HG03571 (cell line): ENCODE measurements at regions not wholly inside any gene's neighbourhood (a gene's known extent, or its start where the extent isn't known, plus 50 kb on each side); places are given as distances from the start of the nearest gene placed in this dataset.

Experiments used
- ATAC-seq: cut with Tn5 transposase; IDR thresholded peaks from one replicate; pipeline ENCODE4 v1.9.1; 2021; ENCODE audit not compliant: unreplicated experiment

DNA sequence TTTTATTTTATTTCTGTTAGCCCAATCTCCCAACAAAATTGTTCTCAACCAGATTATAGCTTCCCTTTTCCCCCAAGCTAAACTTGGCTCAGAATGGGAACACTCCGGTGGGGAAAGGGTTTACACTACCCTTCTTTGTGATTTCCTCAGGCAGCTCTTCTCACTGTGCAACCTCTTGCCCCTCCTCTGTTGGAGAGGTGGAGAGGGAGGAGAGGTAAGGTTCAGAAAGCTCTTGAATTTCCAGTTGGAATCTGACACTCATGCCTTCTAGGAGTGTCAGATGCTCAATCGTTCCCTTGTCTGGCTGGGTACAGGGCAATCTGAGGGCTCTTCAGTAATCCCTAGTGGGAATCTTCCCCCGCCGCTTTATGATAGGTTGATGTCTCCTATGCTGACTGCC is 486.1 kb upstream of the KLF12 start:
- no peak for ATAC-seq

DNA sequence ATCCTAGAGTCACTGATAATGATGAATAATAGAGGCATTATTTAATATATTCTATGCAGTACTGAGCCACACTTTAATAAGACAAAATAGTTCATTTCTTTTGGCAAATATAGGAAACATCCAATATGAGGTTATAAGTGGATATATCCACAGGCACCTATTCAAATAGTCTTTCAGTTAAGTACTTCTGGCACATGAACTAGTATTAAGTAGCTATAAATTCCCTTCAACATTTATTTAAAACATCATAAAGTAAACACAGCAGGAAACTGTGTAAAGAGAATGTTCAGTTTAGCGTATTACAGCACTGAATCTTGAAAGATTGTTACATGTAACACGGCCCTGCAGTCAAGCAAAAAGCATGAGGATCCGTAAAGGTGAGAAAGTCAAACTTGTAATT is 463.3 kb upstream of the KLF12 start:
- ATAC-seq, result no peak

DNA sequence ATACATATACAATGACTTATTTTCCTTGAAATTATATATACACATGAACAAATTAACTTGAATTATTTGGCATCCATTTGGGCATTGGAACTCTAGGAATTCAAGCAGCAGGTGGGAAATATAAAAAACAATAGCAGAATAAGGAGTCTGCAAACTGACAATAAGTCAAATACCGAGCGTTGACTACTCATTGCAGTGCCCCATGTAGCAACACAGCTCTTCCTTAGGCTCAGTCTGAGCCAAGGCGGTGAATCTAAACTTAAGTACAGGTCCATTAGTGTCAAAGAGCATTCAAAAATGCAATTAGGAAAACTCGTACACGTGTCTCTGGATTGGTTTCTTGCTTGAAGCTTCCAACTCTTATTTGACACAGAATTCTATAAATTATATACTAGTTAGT is 462.5 kb upstream of the KLF12 start:
- ATAC-seq, result no peak

DNA sequence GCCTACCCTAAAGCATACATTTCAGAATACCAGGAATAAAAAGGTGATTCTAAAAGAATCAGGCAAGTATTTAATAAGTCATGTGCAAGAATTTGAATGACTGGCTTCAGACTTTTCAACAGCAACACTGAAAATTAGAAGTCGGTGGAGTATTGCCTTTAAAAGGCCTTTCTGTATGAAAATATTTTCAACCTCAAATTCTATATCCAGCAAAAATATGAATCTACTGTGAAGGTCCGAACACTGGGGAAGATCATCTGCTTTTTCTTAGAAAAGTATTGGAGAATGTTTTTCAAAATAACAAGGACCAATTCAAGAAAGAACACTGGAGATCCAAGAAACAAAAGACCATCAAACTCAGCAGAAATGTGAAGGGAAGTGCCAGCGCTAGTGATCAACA is 459.5 kb upstream of the KLF12 start:
- ATAC-seq, result no peak

DNA sequence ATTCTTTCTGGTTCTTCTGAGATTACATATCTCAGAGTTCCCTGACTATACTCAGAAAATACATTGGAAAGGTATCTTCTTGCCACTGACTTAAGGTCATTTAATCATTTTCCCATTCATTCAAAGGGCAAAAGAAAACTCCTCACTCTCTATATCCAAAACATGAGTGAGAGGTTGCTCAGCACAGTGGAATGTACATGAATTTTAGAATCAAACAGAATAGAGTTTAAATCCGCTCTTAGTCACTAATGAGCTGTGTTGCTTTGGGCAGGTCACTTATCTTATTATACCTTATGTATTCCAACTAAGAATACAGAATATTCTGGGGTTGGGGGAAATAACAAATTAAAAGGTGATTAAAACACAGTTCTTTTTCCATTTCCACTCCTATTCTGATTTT is 452.6 kb upstream of the KLF12 start:
- ATAC-seq, result no peak

DNA sequence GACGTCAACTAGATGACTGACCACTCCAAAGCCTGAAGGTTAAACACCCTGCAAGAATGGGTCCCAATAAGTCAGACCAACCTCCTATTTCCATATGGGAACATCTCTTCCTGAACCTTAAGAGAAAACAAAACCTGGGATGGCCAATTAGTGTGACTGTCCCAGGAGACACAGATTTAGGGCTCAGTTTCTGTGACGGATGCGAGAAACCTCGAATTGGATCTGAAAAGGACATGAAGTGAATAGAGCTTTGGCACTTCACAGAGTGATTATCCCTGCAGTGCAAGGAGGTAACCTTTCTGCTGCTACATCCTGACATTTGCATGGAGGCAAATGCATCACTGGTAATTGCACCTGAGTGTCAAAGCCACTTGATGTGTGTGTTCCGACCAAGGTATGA is 442.2 kb upstream of the KLF12 start:
- ATAC-seq, result no peak

DNA sequence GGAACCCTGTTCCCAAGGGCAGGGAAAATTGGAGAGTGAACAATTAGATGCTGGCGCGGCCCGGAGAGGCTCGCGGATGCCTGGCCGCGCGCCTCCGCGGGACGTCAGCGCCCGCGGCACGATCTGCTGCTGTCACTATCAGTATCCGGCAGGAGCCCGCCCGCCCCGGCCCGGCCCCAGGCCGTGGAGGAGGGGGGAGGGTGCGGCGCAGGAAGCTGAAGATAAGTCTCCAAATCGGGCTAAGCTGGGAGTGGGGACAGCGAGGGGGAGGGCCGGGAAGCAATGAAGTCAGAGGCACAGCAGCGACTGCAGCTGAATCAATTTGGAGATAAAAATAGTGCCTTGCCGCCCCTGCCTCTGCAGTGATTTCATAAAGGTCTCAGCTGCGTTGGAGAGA is 441.5 kb upstream of the KLF12 start:
- peak; percentile 47 for ATAC-seq

DNA sequence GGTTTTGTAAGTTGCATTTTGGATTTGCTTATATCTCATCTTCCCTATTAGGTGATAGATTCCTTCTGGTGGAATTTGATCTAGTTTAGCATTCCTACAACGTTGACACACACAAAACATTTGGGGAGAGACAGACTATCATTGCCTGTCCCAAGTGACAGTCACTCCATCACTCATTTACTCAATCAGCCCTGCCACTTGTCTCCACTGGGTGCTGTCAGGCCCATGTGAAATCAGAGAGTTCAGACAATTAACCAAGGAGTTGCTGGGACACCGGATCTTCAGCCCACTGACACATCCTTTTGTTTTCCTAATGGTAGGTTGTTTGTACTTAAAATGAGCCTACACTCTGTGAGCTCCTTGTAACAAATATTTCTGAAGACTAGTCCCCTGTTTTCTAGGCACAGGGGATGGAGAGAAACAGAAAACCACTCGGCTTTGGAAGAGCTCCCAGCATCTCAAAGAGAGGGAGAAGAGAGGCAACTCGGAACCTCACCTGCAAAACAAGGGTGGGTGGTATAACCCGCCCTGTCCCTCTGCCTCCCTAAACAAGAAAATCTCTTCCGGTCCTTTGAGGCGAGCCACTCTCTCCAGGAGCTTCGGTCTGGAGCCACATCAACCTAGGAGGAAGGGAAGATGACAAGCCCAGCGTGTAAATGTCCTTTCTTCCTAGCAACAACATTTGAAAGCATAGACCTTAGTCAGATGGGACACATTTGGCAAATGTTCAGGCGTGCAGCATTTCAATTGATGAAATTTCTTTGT is 440.9 kb upstream of the KLF12 start:
- ATAC-seq, result no peak

DNA sequence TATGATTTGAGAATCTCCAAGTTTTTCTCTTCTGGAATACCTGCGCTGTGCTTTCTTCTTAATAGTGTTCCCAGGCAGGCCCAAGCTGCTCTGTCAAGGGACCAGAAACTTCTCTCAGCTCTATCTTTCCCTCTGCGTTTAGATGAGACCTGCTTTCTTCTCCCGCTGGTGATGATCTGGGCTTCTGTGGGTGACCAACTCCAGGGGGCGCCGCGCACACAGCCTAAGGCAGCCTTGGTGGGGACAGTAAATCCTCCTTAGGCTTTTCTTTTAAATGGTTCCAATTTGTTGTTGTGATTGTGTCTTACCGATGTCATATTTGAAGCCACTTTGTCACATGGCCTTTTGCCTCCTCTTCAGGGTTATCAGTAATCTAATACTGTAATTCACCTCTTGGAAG is 439.4 kb upstream of the KLF12 start:
- no peak for ATAC-seq

DNA sequence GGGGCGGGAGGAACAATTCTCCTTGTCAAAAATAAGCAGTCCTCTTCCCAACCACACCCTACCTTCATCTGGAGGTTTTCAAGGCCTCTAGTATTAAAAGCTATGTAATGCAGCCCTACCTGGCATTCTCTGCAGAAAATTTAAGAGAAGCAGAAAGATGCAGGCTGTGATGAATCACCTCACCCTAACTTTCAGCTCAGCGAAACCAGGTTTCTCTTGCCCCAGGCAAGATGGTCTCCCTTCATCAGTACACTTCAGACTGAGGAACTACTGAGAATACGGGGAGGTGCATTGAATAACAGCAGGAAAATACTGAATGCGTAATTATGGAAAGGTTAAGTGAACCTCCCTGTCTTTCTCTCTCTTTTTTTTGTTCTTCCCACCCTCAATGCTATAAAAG is 437.6 kb upstream of the KLF12 start:
- no peak for ATAC-seq

DNA sequence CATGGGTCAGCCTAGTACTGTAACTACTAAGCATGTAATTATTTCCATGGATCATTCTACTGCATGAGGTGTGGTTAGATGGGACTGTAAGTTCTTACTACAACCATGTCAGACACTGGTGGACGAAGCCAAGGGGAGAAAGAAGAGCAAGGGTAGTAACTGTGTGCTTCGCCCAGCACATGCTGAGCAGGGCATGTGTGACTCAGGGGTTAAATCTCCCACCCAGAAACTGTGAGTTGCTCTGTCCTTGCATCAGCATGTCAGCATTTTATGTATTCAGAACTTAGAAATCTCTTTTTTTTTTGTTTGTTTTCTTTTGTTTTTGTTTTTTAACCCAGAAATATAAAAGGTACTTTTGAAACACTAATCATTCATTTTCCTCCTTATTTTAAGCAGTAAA is 436.6 kb upstream of the KLF12 start:
- ATAC-seq, result no peak

DNA sequence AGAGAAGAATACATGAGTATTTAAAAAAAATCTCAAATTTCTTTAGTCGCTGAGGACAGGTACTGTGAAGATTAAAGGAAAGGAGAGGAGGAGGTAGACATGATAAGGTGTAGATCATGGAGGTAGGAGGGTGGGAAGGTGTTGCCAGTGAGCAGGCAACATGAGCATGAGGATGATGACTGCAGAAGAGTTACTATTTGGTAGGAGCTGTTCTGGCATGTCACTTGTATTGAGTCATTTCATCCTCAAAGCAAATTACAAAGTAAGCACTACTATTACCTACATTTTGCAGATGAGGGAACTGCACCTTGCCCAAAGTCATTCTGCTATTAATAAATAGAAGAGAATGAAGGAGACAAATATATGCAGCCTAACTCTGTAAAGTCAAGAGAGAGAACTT is 435.8 kb upstream of the KLF12 start:
- ATAC-seq, result no peak

DNA sequence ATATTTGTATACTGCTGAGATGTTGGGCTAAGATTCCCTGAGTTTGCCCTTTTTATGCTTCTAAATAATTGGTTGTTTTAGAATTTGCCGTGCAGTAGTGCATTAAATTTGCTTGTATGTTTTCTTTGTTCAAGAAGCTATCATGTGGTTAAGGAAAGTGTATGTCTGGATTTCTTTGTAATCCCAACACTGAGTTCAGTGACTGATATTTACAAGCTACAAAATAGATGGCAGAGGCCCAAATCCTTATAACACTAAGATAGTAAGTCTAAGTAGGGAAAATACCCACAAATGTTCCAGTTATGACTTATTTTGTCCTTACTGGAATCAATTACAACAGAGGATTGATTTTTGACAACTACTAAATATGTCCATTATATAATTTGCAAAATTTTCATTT is 435.0 kb upstream of the KLF12 start:
- ATAC-seq, result no peak

DNA sequence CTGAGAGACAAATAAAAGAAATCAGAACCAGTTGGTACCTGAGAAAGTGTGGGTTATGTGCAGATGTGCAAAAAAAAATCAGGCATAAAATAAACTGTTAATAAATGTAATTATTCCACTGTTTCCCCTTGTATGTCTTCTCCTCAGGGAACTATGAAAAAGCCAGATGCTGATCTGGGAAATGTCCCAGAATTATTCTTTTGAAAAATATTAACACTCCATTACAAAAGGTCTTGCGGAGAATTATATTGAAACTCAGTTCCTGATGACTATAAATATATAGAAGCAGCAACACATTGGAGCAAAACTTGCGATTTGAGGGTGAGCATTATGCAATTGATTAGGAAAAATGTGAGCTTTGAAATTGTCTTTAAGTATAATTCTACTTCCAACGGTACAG is 433.3 kb upstream of the KLF12 start:
- no peak for ATAC-seq

DNA sequence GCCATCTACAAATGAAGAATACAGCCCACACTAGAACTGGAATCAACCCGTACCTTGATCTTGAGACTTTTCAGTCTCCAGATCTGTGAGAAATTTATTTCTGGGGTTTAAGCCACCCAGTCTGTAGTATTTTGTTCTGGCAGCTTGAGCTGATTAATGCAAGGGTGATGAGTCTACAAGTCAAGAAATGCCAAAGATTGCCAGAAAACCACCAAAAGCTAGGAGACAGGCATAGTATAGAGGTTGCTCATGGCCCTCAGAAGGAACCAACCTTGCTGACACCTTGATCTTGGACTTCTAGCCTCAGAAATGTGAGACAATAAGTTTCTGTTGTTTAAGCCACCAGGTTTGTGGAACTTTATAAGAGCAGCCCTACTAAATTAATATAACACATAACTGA is 428.2 kb upstream of the KLF12 start:
- no peak for ATAC-seq

DNA sequence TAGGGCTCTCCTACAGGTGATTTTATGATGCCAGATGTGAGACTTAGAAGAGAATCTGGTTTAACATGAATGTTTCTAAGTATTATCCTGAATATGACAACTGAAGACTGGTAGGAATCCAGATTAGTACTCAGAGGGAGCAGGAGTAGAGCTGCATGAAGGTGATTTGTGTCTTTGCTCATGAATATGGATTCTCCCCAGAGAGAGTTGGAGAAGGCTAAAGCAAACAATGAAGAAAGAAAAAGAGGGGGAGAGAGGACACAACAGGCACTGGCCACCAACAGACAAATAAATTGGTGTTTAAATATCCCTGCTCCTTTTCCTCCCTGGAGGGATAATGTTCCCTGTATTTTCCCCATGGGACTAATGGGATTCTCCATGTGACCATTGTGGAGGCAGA is 427.0 kb upstream of the KLF12 start:
- no peak for ATAC-seq

DNA sequence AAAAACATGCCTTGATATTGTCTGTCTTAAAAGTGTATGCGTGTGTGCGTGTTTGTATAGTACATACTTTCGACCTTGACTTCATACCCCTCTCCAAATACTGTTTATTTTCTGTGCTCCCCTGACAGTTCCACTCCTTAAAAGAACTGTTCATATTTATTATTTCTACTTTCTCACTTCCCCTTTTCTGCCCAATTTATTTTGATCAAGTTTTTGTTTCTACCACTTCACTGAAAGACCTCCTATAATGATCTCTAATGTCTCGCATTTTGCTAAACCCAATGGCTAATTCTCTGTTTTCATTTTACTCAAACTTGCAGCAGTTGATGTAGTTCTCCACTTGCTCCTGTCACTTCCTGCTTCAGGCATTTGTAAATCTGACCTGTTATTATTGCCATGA is 426.1 kb upstream of the KLF12 start:
- no peak for ATAC-seq

DNA sequence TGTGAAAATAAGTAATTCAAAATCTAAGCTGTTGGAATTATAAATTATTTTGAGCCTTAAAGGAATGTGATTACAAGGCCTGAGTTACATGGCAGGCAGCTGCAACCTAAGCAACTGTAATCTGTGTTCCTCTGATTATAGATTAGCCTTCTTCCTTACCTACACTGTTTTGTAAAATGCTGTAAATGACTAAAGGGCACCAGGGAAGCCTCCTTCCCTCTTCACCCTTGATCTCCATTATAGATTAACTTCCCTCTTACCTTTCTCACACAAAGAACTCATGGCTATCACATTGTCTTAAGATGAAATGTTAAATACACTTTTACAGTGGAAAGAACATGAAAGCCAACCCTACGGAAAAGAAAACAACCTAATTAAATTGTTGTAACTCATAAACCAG is 423.7 kb upstream of the KLF12 start:
- ATAC-seq, result no peak

DNA sequence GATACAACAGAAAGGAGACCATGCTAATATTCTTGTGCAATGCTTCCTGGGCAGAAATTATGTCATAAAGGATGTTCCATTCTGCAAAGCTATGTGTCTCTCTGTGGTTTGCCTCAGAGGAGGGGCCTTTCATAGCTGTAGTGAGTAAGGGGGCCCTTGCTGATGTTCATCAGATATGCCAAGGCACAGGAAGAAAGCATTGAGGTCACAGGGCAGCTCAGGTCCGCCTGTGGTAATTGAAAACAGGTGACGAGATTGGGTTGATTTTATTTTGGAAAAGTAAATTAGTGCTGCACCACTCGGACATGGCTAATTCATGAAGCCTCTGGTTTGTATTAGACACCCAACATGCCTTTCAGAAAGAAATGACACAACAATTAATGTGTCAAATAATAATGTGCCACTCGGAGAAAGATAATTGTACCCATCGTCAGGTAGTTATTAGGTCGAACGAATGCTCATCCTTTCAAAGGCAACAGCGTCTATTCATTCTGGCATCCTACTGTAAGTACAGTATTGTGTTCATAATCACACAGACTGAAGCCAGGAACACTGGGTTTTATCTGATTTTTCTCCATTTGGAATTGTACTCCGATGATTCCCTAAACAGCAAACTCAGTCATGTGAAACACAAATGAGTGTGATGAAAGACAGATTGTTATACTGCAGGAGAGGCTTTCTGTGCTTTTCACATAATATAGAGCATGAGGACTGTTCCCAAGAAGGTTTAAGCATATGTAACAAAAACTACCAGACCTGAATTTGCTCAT is 421.6 kb upstream of the KLF12 start:
- ATAC-seq, result no peak

DNA sequence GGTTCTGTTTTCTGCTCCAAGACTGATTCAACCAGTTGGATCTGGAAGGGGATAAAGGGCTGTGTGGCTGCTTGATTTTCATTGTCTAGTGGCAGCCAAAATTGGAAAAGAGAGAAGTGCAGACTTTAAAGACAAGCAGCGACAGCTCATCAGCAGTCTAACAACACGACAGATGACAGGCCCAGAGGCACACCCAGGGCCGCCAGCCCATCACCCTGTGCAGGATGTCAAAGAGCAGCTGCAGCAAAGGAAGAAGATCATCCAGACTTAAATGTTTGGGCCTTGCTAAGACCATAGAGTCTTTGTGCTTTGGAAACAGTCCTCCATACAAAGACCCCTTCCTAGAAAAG is 421.0 kb upstream of the KLF12 start:
- ATAC-seq, result no peak

DNA sequence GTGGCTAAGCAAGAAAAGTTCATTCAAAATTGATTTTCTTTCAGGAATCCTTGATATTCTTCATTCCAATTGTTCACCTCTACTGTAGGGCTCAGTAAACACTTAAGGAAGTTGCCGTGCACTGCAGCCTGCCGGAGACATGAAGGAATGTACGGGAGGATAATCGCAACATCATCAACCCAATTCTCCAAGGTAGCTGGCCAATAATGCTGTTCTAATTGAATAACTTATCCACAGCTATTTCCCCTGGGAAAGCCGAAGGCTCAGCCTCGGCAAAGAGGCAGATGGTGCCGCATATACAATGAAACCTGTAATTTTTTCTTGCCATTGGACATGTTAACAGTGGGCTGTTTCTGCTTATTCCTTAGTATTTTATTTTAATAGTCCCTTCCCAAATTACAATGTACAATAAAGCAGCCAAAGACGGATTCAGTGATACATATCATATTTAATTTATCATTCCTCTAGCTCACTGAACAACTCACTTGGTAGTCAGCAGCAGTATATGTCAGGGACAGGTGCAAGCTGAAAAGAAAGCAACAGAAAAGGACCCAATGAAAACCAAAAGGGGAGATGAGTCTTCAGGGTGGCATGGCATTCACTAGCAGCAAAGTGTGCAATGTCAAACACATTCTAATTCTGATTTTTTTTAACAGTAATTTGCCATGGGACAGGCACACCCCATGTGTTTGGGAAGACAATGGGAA is 420.5 kb upstream of the KLF12 start:
- no peak for ATAC-seq

DNA sequence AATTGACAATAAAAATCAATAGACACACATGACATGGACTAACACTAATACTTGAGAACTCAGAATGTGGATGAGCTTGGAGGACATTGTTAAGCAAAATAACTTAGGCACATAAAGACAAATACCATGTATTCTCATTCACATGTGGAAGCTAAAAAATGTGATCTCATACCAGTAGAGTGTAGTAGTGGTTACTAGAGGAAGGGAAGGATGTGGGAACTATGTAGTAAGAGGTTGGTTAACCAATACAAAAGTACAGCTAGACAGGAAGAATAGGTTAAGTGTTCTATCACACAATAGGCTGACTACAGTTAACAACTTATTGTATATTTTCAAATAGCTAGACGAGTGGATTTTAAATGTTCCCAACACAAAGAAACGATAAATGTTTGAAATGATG is 415.8 kb upstream of the KLF12 start:
- no peak for ATAC-seq
